Sigmoid colon (tissue), 3 donors: ENCODE measurements at regions not wholly inside any gene's neighbourhood (a gene's known extent, or its start where the extent isn't known, plus 50 kb on each side); places are given as distances from the start of the nearest gene placed in this dataset.

ENCODE experiments used
- CTCF ChIP-seq, 4 experiments: fragments of 450-650 bp in 3 of 4; fragments of 200-600 bp in 1 of 4; IDR thresholded peaks; one replicate each; pipeline ENCODE4 v1.5.1; 2016 to 2019; ENCODE audit warnings: antibody characterized with exemption in 4 of 4, mild to moderate bottlenecking in 3 of 4, moderate library complexity in 2 of 4
- POLR2A ChIP-seq, 2 donors: fragments of 450-650 bp; IDR thresholded peaks; one replicate each; pipeline ENCODE4 v1.6.1; 2016; ENCODE audit warnings: antibody characterized with exemption in 2 of 2, mild to moderate bottlenecking in 2 of 2, moderate library complexity in 2 of 2

- no peak for TF ChIP-seq CTCF (IDR thresholded peaks at IDR 0.05)
- no peak for TF ChIP-seq POLR2A (IDR thresholded peaks at IDR 0.05)
Measured at GRCh38 chr1:182192215-182192614, 130.7 kb upstream of the ZNF648 start.
